HG03457 (cell line): ENCODE measurements at regions not wholly inside any gene's neighbourhood (a gene's known extent, or its start where the extent isn't known, plus 50 kb on each side); places are given as distances from the start of the nearest gene placed in this dataset.

Experiments used
- ATAC-seq: cut with Tn5 transposase; IDR thresholded peaks from one replicate; pipeline ENCODE4 v1.9.1; 2021; ENCODE audit warnings: moderate number of reproducible peaks; ENCODE audit not compliant: unreplicated experiment

GRCh38 chr10:36126076-36126475 lies 484.0 kb upstream of the FZD8 start:
- no peak for ATAC-seq

DNA sequence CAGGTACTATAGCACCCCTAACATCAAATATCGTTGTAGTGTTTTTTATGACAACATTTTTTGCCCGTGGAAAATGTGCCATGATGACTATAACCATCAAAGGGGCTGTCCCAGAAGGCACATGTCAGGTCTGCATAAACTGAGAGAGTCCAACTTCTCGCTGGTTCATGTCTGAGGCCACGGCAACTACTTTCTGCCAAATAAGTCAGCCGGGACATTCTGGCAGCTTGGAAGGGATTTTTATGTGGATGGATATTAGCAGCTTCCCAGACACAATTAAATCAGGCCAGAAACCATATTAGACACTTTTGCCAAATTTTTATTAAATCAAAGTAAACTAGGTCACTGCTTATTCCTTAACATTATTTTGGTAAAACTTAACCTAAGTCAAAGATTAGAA lies 477.4 kb upstream of the FZD8 start:
- ATAC-seq = no peak

DNA sequence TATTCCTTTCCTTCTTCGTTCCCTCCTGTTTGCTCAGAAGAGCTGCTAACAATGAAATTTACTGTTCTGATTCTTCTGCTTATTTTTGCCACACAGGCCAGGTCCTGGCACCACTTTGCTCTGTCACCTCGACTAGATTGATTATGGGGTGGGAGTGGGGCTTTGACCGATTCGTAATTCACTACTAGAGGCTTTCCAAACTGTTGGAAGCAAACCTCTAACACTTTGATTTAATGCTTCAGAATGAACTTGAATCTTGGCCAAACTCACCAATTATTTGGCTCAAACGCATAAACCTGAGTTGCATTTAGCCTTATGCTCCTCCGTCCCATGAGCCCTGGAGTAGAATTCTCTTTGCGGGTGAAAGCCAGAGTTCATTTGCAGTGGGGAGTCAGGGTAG lies 476.2 kb upstream of the FZD8 start:
- ATAC-seq = no peak

GRCh38 chr10:36117890-36118289 lies 475.8 kb upstream of the FZD8 start:
- no peak for ATAC-seq

- ATAC-seq = no peak
Observed at GRCh38 chr10:36117231-36117630, 475.1 kb upstream of the FZD8 start.

GRCh38 chr10:36116731-36117130 lies 474.6 kb upstream of the FZD8 start:
- ATAC-seq = no peak

- ATAC-seq = no peak
Observed at GRCh38 chr10:36116040-36116439, 473.9 kb upstream of the FZD8 start.

DNA sequence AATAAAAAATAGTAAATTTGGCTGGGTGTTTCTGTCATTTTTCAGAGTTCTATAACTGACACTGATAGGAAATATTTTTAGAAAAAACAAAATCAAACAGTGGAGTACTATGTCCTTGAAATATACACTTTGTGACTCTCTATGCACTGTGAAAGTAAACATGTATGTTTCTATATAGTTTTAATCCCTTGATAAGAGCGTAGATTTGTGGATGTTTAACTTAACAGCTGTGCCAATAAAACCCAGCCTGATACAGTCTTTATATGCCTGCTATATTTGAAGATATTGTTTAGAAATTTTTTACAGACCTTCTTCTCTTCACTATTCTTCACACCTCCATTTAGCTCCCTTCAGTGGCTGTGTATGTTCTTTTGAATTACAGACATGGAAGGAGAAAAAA lies 473.3 kb upstream of the FZD8 start:
- no peak for ATAC-seq

DNA sequence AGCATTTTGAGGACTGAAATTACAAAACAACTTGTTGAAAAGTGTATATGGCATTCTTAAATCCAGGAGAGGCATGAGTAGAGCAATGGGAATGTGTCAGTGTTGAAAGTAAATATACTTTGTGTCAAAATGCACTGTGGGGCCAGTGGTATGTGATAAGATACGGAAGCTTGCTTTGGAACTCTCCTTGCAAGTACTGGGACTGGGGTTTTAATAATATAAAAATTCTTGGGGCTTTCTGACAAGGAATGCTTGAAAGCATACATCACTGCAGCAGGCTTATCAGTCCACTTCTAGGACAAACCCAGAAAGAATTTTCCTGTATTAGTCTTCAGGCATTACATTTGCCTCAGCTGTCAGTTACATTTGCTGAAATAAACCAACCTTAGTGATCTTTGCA lies 472.8 kb upstream of the FZD8 start:
- no peak for ATAC-seq

- ATAC-seq = no peak
Observed at GRCh38 chr10:36114141-36114540, 472.0 kb upstream of the FZD8 start.

GRCh38 chr10:36111676-36112075 lies 469.6 kb upstream of the FZD8 start:
- no peak for ATAC-seq

DNA sequence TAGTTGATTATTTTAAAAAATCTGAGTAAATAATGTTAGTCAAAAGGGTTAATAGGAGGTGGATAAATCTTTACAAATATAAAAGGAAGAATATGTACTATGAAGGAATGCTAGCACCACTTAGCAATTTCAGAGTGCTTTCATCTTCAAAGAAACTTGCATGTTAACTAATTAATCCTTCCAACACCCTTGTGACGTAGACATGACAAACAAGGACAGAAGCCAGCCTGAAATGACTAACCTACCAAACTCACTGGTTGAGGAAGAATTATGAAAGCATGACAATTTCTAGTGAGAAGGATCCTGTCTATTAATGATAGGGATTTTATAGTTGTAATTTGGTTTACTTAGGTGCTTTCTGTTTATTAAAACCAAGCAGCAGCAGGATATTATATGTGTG lies 468.0 kb upstream of the FZD8 start:
- ATAC-seq = no peak

DNA sequence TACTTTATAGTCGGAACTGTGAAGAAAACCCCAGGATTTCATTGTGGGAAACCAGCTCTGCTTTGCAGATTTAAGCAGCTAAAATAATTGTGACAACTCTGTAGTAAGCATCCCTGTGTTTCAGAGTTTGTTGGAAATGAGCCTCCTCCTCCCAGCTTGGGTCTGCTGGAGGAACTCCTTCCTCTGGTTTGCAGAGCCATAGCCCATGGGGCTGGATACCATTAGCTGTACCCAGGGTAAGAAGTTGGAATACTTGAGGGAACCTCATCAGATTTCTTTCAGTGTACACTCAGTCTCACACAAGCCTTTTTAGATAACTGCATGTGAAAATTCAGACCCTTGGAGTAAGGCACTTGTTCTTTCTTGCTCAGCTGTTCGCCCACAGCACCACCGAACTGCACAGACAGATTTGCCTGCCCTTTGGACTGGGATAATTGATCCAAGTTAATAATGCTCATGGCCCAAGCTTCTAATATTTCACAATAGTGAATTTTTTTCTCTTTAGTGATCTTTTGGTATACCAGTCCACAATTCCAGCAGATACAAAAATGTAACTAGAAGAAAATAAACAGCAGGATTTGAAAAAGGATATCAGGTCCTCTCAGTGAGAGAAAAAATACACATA lies 467.4 kb upstream of the FZD8 start:
- ATAC-seq = no peak

DNA sequence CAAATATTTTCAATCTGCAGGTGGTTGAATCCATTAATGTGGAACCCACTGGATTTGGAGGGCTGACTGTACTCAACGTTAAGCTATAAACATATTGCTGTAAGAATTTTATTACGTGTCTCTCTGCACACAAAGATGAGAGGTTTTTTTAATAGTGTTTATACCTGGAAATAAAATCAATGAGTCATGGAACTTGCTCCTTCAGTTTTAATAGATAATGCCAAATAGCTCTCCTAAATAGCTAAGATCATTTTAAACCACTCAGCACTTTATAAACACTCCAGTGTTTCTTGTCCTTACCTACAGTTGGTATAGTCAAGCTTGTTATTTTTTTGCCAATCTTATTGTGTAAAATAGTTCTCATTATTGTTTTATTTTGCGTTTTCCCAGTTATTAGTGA lies 455.6 kb upstream of the FZD8 start:
- ATAC-seq = no peak

- ATAC-seq = no peak
Observed at GRCh38 chr10:36096576-36096975, 454.5 kb upstream of the FZD8 start.

GRCh38 chr10:36094096-36094495 lies 452.0 kb upstream of the FZD8 start:
- ATAC-seq = no peak

- no peak for ATAC-seq
Observed at GRCh38 chr10:36092116-36092515, 450.0 kb upstream of the FZD8 start.

GRCh38 chr10:36091007-36091406 lies 448.9 kb upstream of the FZD8 start:
- ATAC-seq = no peak

GRCh38 chr10:36089790-36090440 lies 447.8 kb upstream of the FZD8 start:
- no peak for ATAC-seq

DNA sequence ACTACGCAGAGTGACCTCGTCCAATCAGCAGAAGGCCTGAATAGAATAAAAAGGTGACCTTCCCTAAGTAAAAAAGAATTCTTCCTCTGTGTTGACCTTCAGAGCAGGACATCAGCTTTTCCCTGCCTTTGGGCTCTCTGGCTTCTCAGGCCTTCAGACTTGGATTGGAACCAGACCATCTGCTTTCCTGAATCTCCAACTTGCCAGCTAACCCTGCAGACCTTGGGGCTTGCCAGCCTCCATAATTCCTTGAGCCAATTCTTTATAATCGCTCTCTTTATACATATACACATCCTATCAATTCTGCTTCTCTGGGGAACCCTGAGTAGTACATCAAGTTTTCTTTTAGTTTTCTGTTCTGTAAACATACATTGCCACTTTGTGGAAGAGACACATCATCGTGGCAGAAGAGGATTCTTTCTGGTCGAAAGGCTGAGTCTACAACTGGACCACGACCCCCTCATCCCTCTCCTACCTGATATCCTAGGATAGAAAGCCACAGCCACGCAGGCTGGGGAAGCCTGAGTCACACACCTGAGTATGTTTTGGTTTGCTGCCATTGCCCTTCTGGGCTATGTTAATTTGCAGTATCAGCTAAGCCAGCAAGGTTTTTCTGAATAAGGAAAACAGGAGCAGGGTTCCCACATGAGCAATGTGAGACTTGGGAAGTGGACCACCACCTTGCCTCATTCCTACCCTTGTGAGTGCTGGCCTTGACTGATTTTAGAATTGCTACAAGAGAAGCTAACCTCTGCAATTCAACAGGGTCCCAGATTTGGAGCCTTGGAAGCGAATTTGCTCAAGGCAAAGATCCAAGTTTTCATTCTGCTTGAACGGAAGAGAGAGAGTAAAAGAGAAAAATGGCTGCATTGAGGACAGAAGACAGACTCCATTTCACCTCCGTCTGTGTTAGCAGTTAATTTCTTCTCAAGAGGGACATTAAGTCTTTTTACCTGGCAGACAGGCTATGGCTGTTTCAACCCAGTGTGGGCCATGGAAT lies 445.2 kb upstream of the FZD8 start:
- ATAC-seq = no peak

- ATAC-seq = no peak
Observed at GRCh38 chr10:36075196-36075595, 433.1 kb upstream of the FZD8 start.
